MCF 10A (cell line): ENCODE measurements at regions not wholly inside any gene's neighbourhood (a gene's known extent, or its start where the extent isn't known, plus 50 kb on each side); places are given as distances from the start of the nearest gene placed in this dataset.

Experiments used
- BruUV-seq: library from RNA; stranded (reverse); fragments of 400-500 nt; replicated peaks from 2 replicates; lab custom pipeline; 2021; lab: Mats Ljungman, UMichigan
- CTCF ChIA-PET: fragments of 300-600 bp; sonication (Branson Sonifier 250); formaldehyde crosslinking; extraction: SDS; loops from one replicate; lab custom pipeline; 2021; ENCODE audit warnings: antibody characterized with exemption, inconsistent platforms; lab: Yijun Ruan, JAX
- POLR2A ChIA-PET: fragments of 300-600, 350-650 bp; sonication (Branson Sonifier 250); formaldehyde crosslinking; extraction: SDS; loops from one replicate; lab custom pipeline; 2020; ENCODE audit warnings: antibody characterized with exemption, inconsistent platforms; lab: Yijun Ruan, JAX
- DNase-seq: peaks from one replicate; pipeline ENCODE4 v3.0.0-alpha.2; 2018; ENCODE audit not compliant: unreplicated experiment
- H3K27ac Mint-ChIP-seq: one replicate; pipeline ENCODE4 v1.8.0; 2022; ENCODE audit warnings: mild to moderate bottlenecking, low read depth, mixed read lengths; ENCODE audit not compliant: unreplicated experiment
- H3K27me3 Mint-ChIP-seq: one replicate; pipeline ENCODE4 v1.8.0; 2022; ENCODE audit warnings: mixed read lengths; ENCODE audit not compliant: insufficient read depth, unreplicated experiment
- H3K36me3 Mint-ChIP-seq: one replicate; pipeline ENCODE4 v1.8.0; 2022; ENCODE audit warnings: mild to moderate bottlenecking, moderate library complexity, mixed read lengths; ENCODE audit not compliant: insufficient read depth, unreplicated experiment
- H3K4me1 Mint-ChIP-seq: one replicate; pipeline ENCODE4 v1.8.0; 2022; ENCODE audit warnings: mixed read lengths; ENCODE audit not compliant: insufficient read depth, unreplicated experiment
- H3K4me3 Mint-ChIP-seq: one replicate; pipeline ENCODE4 v1.8.0; 2022; ENCODE audit warnings: mild to moderate bottlenecking, moderate library complexity, mixed read lengths; ENCODE audit not compliant: unreplicated experiment
- H3K9me3 Mint-ChIP-seq: one replicate; pipeline ENCODE4 v1.8.0; 2022; ENCODE audit warnings: mixed read lengths; ENCODE audit not compliant: unreplicated experiment
- intact Hi-C: fragments of 100-400 bp; cut with micrococcal nuclease; formaldehyde crosslinking; loops from 2 replicates; pipeline ENCODE4 v1.14.1; 2022
- TF ChIP-seq, protein P1 (sequence below): fragments of 200-600 bp; IDR thresholded peaks from one replicate; pipeline ENCODE4 v1.8.0; 2022; ENCODE audit warnings: antibody characterized with exemption, mild to moderate bottlenecking; ENCODE audit not compliant: unreplicated experiment

DNA sequence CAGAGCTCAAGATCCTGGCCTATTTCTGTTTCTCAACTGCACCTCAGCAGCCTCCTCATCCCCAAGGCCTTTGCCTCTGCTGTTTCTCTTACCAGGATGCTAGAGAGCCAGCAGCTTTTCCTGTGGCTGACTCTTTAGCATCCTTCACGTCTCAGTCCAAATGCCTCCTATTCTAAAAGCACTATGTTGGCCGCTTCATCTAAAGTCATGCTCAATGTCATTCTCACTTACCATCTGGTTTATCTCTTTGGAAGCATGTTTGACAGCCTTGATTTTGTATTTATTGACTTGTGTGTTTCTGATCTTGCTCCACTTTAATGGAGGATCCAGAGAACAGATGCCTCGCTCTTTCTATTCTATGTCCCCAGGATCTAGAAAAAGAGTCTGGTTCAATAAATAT, 351.8 kb upstream of the CDH11 start:
- no peaks in the 10 kb centered on the region for H3K36me3 Mint-ChIP-seq
- TF ChIP-seq, protein P1, sequence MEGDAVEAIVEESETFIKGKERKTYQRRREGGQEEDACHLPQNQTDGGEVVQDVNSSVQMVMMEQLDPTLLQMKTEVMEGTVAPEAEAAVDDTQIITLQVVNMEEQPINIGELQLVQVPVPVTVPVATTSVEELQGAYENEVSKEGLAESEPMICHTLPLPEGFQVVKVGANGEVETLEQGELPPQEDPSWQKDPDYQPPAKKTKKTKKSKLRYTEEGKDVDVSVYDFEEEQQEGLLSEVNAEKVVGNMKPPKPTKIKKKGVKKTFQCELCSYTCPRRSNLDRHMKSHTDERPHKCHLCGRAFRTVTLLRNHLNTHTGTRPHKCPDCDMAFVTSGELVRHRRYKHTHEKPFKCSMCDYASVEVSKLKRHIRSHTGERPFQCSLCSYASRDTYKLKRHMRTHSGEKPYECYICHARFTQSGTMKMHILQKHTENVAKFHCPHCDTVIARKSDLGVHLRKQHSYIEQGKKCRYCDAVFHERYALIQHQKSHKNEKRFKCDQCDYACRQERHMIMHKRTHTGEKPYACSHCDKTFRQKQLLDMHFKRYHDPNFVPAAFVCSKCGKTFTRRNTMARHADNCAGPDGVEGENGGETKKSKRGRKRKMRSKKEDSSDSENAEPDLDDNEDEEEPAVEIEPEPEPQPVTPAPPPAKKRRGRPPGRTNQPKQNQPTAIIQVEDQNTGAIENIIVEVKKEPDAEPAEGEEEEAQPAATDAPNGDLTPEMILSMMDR, result no peak
- H3K4me3 Mint-ChIP-seq, result no peak overlapping the region
- CTCF ChIA-PET, result interaction anchor here (0.6 kb wide), 1 partner anchor 988 kb away, joined by 3 read pairs; no protein-coding TSS in a partner anchor
- DNase-seq, result no peak
- H3K4me1 Mint-ChIP-seq, result no peaks in the 10 kb centered on the region
- no peak overlapping the region for H3K27ac Mint-ChIP-seq
- intact Hi-C loops, result no loop called here
- BruUV-seq, result no TSS peak
- H3K9me3 Mint-ChIP-seq, result peaks cover 31% of the 10 kb centered on the region
- POLR2A ChIA-PET, result no interaction called here
- H3K27me3 Mint-ChIP-seq, result no peaks in the 10 kb centered on the region

GRCh38 chr16:65469116-65469515, 347.3 kb upstream of the CDH11 start:
- no peaks in the 10 kb centered on the region for H3K27me3 Mint-ChIP-seq
- TF ChIP-seq, protein P1, result no peak
- intact Hi-C loops, result no loop called here
- no peak for DNase-seq
- CTCF ChIA-PET, result no interaction called here
- no peak overlapping the region for H3K4me3 Mint-ChIP-seq
- no peak overlapping the region for H3K27ac Mint-ChIP-seq
- H3K36me3 Mint-ChIP-seq, result peaks cover 4% of the 10 kb centered on the region
- peaks cover 29% of the 10 kb centered on the region for H3K9me3 Mint-ChIP-seq
- BruUV-seq, result no TSS peak
- POLR2A ChIA-PET, result no interaction called here
- no peaks in the 10 kb centered on the region for H3K4me1 Mint-ChIP-seq

- intact Hi-C loops, result no loop called here
- DNase-seq, result no peak
- no peak overlapping the region for H3K4me3 Mint-ChIP-seq
- BruUV-seq, result no TSS peak
- ChIA-PET CTCF (no interaction called here), POLR2A (no interaction called here)
- peaks cover 29% of the 10 kb centered on the region for H3K9me3 Mint-ChIP-seq
- H3K36me3 Mint-ChIP-seq, result peaks cover 5% of the 10 kb centered on the region
- no peaks in the 10 kb centered on the region for H3K4me1 Mint-ChIP-seq
- H3K27ac Mint-ChIP-seq, result no peak overlapping the region
- no peaks in the 10 kb centered on the region for H3K27me3 Mint-ChIP-seq
- TF ChIP-seq, protein P1, result no peak
Measured at GRCh38 chr16:65468133-65468532, 346.3 kb upstream of the CDH11 start.

- POLR2A ChIA-PET, result no interaction called here
- intact Hi-C loops, result no loop called here
- no TSS peak for BruUV-seq
Measured at GRCh38 chr16:65463652-65464260, 341.9 kb upstream of the CDH11 start.

More at GRCh38 chr16:65463652-65464260, 341.9 kb upstream of the CDH11 start:
- no peak overlapping the region for H3K27ac Mint-ChIP-seq
- CTCF ChIA-PET, result interaction anchor here (0.9 kb wide), 1 partner anchor 10 kb away, joined by 4 read pairs; no protein-coding TSS in a partner anchor
- no peaks in the 10 kb centered on the region for H3K4me1 Mint-ChIP-seq
- DNase-seq, result no peak
- TF ChIP-seq, protein P1, result no peak
- peaks cover 59% of the 10 kb centered on the region for H3K9me3 Mint-ChIP-seq
- H3K4me3 Mint-ChIP-seq, result no peak overlapping the region
- no peaks in the 10 kb centered on the region for H3K27me3 Mint-ChIP-seq
- peaks cover 5% of the 10 kb centered on the region for H3K36me3 Mint-ChIP-seq
